Endothelial cell of umbilical vein (primary cell): ENCODE measurements at regions not wholly inside any gene's neighbourhood (a gene's known extent, or its start where the extent isn't known, plus 50 kb on each side); places are given as distances from the start of the nearest gene placed in this dataset.

Experiments
- BruUV-seq: library from RNA; stranded (reverse); fragments of 400-500 nt; replicated peaks from 2 replicates; lab custom pipeline; 2021; lab: Mats Ljungman, UMichigan
- CTCF ChIA-PET: fragments of 300-600, 350-600 bp; sonication (Branson Sonifier 250); formaldehyde crosslinking; loops from one replicate; lab custom pipeline; 2021; ENCODE audit warnings: antibody characterized with exemption, inconsistent platforms; lab: Charles Lee
- POLR2A ChIA-PET: fragments of 300-600, 350-600 bp; sonication (Branson Sonifier 250); formaldehyde crosslinking; loops from one replicate; lab custom pipeline; 2021; ENCODE audit warnings: antibody characterized with exemption, inconsistent platforms; lab: Charles Lee
- DNase-seq: peaks from one replicate; pipeline ENCODE4 v3.0.0-alpha.2; 2011; ENCODE audit warnings: low read depth, low spot score
- FAIRE-seq: peaks from 2 replicates; lab custom pipeline; 2011; peaks lifted over from hg19 to GRCh38; lab: Jason Lieb, UNC
- H2AFZ ChIP-seq: 2 replicates; pipeline ENCODE4 v1.6.0; 2012; ENCODE audit warnings: low read depth, low read length, control low read depth, inconsistent platforms
- H3K27ac ChIP-seq: 2 replicates; pipeline ENCODE4 v1.5.1; 2011; ENCODE audit warnings: low read depth, mild to moderate bottlenecking, control low read depth, low read length, moderate library complexity; ENCODE audit not compliant: insufficient read depth
- H3K27me3 ChIP-seq, 2 experiments: 2 replicates each; pipeline versions ENCODE4 v1.6.0 to v1.6.1; 2011; ENCODE audit warnings: low read length in 2 of 2, mixed read lengths in 1 of 2; ENCODE audit not compliant: control insufficient read depth in 2 of 2, insufficient read depth in 2 of 2
- H3K36me3 ChIP-seq, 2 experiments: 2 replicates in 1 of 2; 3 replicates in 1 of 2; pipeline ENCODE4 v1.5.1; 2011; ENCODE audit warnings: low read length in 2 of 2, mild to moderate bottlenecking in 1 of 2, moderate library complexity in 1 of 2; ENCODE audit not compliant: control insufficient read depth in 2 of 2, insufficient read depth in 2 of 2; ENCODE audit errors: extremely low read depth in 1 of 2
- H3K4me1 ChIP-seq: 3 replicates; pipeline ENCODE4 v1.5.1; 2011; ENCODE audit warnings: mild to moderate bottlenecking, low read length; ENCODE audit not compliant: control insufficient read depth, insufficient read depth; ENCODE audit errors: extremely low read depth
- H3K4me2 ChIP-seq: 2 replicates; pipeline ENCODE4 v1.6.1; 2011; ENCODE audit warnings: low read length, control low read depth, mixed read lengths; ENCODE audit not compliant: insufficient read depth
- H3K4me3 ChIP-seq, 3 experiments: fragments of 200-600 bp in 1 of 3; sonication (generic), shearing (Covaris generic) in 1 of 3; replicated peaks in 1 of 3; 2 replicates each; pipeline ENCODE4 v1.5.1; 2011 to 2016; ENCODE audit warnings: control low read depth in 3 of 3, low read length in 3 of 3, mild to moderate bottlenecking in 2 of 3, inconsistent platforms in 1 of 3, low read depth in 1 of 3, moderate library complexity in 1 of 3; ENCODE audit not compliant: insufficient read depth in 1 of 3
- H3K79me2 ChIP-seq: 2 replicates; pipeline ENCODE4 v1.6.0; 2012; ENCODE audit warnings: low read length, inconsistent platforms; ENCODE audit not compliant: control insufficient read depth, insufficient read depth
- H3K9ac ChIP-seq: replicated peaks from 2 replicates; pipeline ENCODE3; 2011; ENCODE audit warnings: low read length, control low read depth; ENCODE audit not compliant: insufficient read depth; ENCODE audit errors: extremely low read depth
- H3K9me1 ChIP-seq: replicated peaks from 3 replicates; pipeline ENCODE4 v1.6.0; 2011; ENCODE audit warnings: mild to moderate bottlenecking, low read length; ENCODE audit not compliant: control insufficient read depth, insufficient read depth; ENCODE audit errors: extremely low read depth
- H3K9me3 ChIP-seq: replicated peaks from 2 replicates; pipeline ENCODE4 v1.5.1; 2012; ENCODE audit warnings: low read length, inconsistent platforms; ENCODE audit not compliant: control insufficient read depth, insufficient read depth
- H4K20me1 ChIP-seq: replicated peaks from 2 replicates; pipeline ENCODE3; 2011; ENCODE audit warnings: mild to moderate bottlenecking, low read length; ENCODE audit not compliant: control insufficient read depth, insufficient read depth; ENCODE audit errors: extremely low read depth
- FOS ChIP-seq: IDR thresholded peaks from 2 replicates; pipeline ENCODE4 v1.6.1; 2011; ENCODE audit warnings: mild to moderate bottlenecking, low read length, moderate library complexity, borderline replicate concordance; ENCODE audit not compliant: insufficient read depth
- GATA2 ChIP-seq: IDR thresholded peaks from 2 replicates; pipeline ENCODE4 v1.7.0; 2011; ENCODE audit warnings: low read depth, mild to moderate bottlenecking, moderate library complexity, mixed read lengths, low read length; ENCODE audit not compliant: insufficient read length, insufficient read depth
- MYC ChIP-seq: IDR thresholded peaks from one replicate; pipeline ENCODE4 v1.6.1; 2011; ENCODE audit warnings: mild to moderate bottlenecking, low read depth, low read length
- POLR2A ChIP-seq: IDR thresholded peaks from 2 replicates; pipeline ENCODE4 v1.6.1; 2012; ENCODE audit warnings: low read depth, mild to moderate bottlenecking, control low read depth, low read length
- POLR2AphosphoS5 ChIP-seq: IDR thresholded peaks from 2 replicates; pipeline ENCODE4 v1.6.1; 2012; ENCODE audit warnings: low read depth, mild to moderate bottlenecking, control low read depth, low read length, moderate library complexity; ENCODE audit not compliant: insufficient read depth
- dilution Hi-C: fragments of 300-500 bp; cut with MboI; formaldehyde crosslinking; loops from one replicate; pipeline ENCODE4 v1.15.0; 2019; ENCODE audit warnings: low sequenced_read_pairs; ENCODE audit not compliant: extremely low pct_ligation_motif_present
- intact Hi-C: fragments of 100-400 bp; cut with micrococcal nuclease; formaldehyde crosslinking; loops from one replicate; pipeline ENCODE4 v1.10.0; 2022
- TF ChIP-seq, protein P1 (sequence below): IDR thresholded peaks from 2 replicates; pipeline ENCODE4 v1.6.1; 2011; ENCODE audit not compliant: insufficient read depth, insufficient read length
- TF ChIP-seq, protein P2 (sequence below), 2 donors: IDR thresholded peaks; 1 replicate in 1 of 2; 2 replicates in 1 of 2; pipeline ENCODE4 v1.5.1; 2011; ENCODE audit warnings: low read length in 2 of 2, mild to moderate bottlenecking in 2 of 2, moderate library complexity in 2 of 2, control low read depth in 1 of 2, inconsistent platforms in 1 of 2, low read depth in 1 of 2; ENCODE audit not compliant: insufficient read depth in 1 of 2; ENCODE audit errors: extremely low read depth in 1 of 2

DNA sequence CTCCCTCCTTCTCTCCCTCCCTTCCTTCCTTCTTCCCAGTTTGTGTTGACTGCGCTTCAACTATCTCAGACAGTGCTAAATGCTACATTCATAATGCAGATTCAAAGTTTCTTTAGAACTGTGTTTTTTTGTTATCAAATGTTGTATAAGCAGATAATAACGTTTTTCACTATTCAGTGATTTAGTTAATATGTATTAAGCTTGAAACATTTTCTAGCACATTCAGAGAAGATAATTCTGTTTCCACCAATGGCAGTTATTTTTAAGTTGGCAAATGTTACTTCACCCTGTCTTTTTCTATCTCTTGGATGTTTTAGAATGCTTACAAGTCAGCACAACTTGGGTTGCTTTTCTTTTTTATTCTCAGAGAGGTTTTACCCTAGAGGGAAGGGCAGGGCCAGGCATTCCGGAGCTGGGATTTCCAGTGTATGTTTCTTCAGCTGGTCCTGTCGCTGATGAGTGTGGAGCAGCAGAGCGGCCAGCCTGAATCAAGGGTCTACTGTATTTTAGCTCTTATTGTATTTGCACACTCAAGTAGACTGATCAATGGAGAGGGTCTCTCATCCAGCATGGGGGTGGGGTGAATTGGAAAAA lies 162.3 kb upstream of the ARHGAP20 start:
- peaks cover 0 to 2% of the 10 kb centered on the region in 2 experiments for H3K27me3 ChIP-seq
- intact Hi-C loops, result no loop called here
- H3K4me2 ChIP-seq, result no peak overlapping the region
- DNase-seq (no peak), FAIRE-seq (no peak)
- no peak for TF ChIP-seq POLR2AphosphoS5
- no peak for TF ChIP-seq FOS
- TF ChIP-seq POLR2A, result no peak
- TF ChIP-seq, protein P1, sequence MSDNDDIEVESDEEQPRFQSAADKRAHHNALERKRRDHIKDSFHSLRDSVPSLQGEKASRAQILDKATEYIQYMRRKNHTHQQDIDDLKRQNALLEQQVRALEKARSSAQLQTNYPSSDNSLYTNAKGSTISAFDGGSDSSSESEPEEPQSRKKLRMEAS, result no peak
- no peak overlapping the region for H3K4me3 ChIP-seq
- ChIA-PET POLR2A (no interaction called here), CTCF (interaction anchor here (2.4 kb wide), 1 partner anchor 12 kb away, joined by 8 read pairs; no protein-coding TSS in a partner anchor)
- no peaks in the 10 kb centered on the region for H3K36me3 ChIP-seq
- H4K20me1 ChIP-seq, result no peaks in the 10 kb centered on the region
- H3K9me1 ChIP-seq, result no peaks in the 10 kb centered on the region
- BruUV-seq, result no TSS peak
- no peaks in the 10 kb centered on the region for H3K9me3 ChIP-seq
- H3K9ac ChIP-seq, result no peak overlapping the region
- H3K4me1 ChIP-seq, result no peaks in the 10 kb centered on the region
- H3K79me2 ChIP-seq, result no peaks in the 10 kb centered on the region
- dilution Hi-C loops, result no loop called here
- no peak overlapping the region for H2AFZ ChIP-seq
- H3K27ac ChIP-seq, result no peak overlapping the region

DNA sequence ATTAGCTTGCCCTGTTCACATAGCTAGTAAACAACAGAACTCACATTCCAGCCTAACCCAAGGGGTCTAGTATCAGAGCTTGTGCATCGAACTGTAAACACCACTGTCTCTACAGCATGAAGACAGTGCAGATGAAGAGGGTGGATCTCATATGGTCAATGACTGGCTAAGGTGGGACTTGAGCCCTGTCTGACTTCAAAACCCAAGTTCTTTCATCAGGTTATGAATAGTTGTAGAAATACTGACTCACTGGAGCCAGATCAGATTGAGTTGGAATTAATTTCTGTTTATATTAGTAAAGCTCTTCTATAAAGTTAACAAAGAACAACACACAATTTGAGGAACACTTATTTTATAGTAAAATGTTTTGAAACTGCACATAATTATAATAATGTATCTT lies 161.7 kb upstream of the ARHGAP20 start:
- Histone ChIP-seq H4K20me1 (no peaks in the 10 kb centered on the region), H2AFZ (no peak overlapping the region), H3K4me2 (no peak overlapping the region), H3K9me3 (no peaks in the 10 kb centered on the region), H3K9ac (no peak overlapping the region), H3K27me3 (peaks cover 0 to 2% of the 10 kb centered on the region in 2 experiments), H3K27ac (no peak overlapping the region), H3K36me3 (no peaks in the 10 kb centered on the region), H3K4me1 (no peaks in the 10 kb centered on the region), H3K79me2 (no peaks in the 10 kb centered on the region), H3K9me1 (no peaks in the 10 kb centered on the region), H3K4me3 (no peak overlapping the region)
- POLR2A ChIA-PET, result no interaction called here
- dilution Hi-C loops, result no loop called here
- intact Hi-C loops, result no loop called here
- DNase-seq, result no peak
- TF ChIP-seq, protein P1, result no peak
- no peak for TF ChIP-seq MYC
- TF ChIP-seq, protein P2, sequence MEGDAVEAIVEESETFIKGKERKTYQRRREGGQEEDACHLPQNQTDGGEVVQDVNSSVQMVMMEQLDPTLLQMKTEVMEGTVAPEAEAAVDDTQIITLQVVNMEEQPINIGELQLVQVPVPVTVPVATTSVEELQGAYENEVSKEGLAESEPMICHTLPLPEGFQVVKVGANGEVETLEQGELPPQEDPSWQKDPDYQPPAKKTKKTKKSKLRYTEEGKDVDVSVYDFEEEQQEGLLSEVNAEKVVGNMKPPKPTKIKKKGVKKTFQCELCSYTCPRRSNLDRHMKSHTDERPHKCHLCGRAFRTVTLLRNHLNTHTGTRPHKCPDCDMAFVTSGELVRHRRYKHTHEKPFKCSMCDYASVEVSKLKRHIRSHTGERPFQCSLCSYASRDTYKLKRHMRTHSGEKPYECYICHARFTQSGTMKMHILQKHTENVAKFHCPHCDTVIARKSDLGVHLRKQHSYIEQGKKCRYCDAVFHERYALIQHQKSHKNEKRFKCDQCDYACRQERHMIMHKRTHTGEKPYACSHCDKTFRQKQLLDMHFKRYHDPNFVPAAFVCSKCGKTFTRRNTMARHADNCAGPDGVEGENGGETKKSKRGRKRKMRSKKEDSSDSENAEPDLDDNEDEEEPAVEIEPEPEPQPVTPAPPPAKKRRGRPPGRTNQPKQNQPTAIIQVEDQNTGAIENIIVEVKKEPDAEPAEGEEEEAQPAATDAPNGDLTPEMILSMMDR (IDR thresholded peaks at IDR 0.05; ENCODE audit: extremely low read depth in 1 of 2, insufficient read depth in 1 of 2, low read depth in 1 of 2, low read length in 2 of 2), result no peak
- TF ChIP-seq GATA2, result no peak
- no peak for TF ChIP-seq POLR2AphosphoS5
- no peak for TF ChIP-seq POLR2A
- TF ChIP-seq FOS, result no peak
- no TSS peak for BruUV-seq
- FAIRE-seq, result no peak
- CTCF ChIA-PET, result interaction anchor here (2.4 kb wide), 1 partner anchor 12 kb away, joined by 8 read pairs; no protein-coding TSS in a partner anchor
